ENCODE measurements at regions not wholly inside any gene's neighbourhood (a gene's known extent, or its start where the extent isn't known, plus 50 kb on each side); places are given as distances from the start of the nearest gene placed in this dataset.

DNA sequence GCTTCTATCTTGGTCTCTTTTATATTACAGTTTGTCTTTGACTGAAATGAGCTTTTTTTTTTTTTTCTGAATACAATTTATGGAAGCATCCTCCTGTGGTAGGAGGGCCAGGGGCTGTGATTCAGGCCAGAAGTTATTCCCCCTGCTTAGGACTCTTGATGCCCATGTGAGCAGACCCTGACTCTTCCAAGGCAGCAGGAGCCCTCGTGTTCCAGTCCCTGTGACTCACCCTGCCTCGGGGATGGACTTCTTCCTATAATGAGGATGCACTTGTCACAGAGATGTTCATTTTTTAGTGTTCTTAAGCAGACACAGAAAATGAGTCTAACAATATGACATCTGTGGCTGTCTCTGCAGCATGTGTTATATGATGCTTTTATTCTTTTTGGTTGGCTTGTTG lies 1293.7 kb upstream of the AUTS2 start:
- no peak for ATAC-seq (ENCODE audit: poor library complexity)
- DNase-seq, result no peak
- intact Hi-C loops (cut with DNase I), result no loop called here

- DNase-seq (no peak), ATAC-seq (ENCODE audit: poor library complexity) (no peak)
- intact Hi-C loops (cut with DNase I), result no loop called here
These were observed 1291.6 kb upstream of the AUTS2 start for GRCh38 chr7:68306692-68307107.

DNA sequence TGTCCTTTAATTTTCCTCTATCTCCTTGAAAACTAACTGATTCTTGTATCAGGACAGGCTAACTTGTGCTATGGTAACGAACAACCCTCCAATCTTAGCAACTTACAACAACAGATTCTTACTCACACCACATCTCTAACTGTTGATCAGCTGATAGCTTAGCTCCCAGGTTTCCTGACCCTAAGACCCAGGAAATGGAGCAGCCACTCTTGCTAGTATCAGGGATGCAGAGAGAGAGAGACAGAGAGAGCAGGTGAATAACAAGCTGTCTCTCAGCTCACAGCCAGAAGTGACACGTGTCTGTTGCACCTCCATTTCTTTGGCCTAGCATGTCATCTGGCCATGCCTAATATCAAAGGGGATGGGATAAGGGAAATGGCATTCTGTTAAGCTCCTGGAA lies 1289.0 kb upstream of the AUTS2 start:
- intact Hi-C loops (cut with DNase I), result no loop called here
- ATAC-seq (ENCODE audit: poor library complexity) (no peak), DNase-seq (no peak)

GRCh38 chr7:68309806-68310205 lies 1288.5 kb upstream of the AUTS2 start:
- no peak for ATAC-seq (ENCODE audit: poor library complexity)

DNA sequence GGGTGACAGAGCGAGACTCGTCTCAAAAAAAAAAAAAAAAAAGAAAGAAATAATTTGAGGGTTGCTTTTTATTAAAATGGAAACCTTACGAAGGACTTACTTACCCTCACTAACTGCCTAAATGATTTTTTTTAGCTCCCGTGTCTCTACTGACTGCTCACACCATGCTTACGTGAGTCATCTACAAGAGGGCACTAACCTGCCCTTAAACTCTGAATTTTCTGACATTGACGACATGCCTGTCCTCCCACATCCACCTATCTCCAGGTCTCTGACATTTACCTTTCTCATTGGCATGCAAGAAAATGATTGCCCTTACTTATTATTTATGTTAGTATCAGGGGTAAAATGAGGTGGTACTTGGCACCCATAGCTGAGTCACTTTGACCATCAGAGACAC lies 1286.3 kb upstream of the AUTS2 start:
- ATAC-seq (ENCODE audit: poor library complexity), result no peak
- intact Hi-C loops (cut with DNase I), result no loop called here
- no peak for DNase-seq

More at GRCh38 chr7:68309806-68310205, 1288.5 kb upstream of the AUTS2 start:
- no peak for DNase-seq
- intact Hi-C loops (cut with DNase I), result no loop called here

- DNase-seq, result no peak
- ATAC-seq (ENCODE audit: poor library complexity), result no peak
- intact Hi-C loops (cut with DNase I), result no loop called here
These were observed 1284.5 kb upstream of the AUTS2 start for GRCh38 chr7:68313806-68314205.

DNA sequence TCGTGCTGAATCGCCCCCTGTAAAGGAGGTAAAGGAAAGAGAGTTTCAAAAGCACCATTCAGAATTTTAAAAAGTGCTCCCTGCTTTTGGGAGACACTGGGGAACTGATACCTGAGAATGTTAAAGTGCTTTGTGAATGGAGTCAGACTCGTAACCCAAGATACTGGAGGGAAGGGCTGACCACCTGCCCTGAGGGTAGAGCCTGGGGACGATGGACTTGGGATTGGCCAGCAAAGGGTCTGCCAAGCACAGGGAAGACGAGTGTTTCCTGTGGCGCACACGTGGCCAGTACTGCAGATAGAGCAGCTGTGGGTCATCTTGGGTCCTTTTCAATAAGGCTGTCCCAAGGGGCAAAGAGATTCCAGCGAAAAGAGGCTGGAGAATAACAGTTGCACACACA lies 1284.1 kb upstream of the AUTS2 start:
- intact Hi-C loops (cut with DNase I), result no loop called here
- ATAC-seq (ENCODE audit: poor library complexity) (no peak), DNase-seq (no peak)

- DNase-seq, result no peak
- no peak for ATAC-seq (ENCODE audit: poor library complexity)
- intact Hi-C loops (cut with DNase I), result no loop called here
These were observed 1280.8 kb upstream of the AUTS2 start for GRCh38 chr7:68317476-68317875.

GRCh38 chr7:68319061-68319460 lies 1279.2 kb upstream of the AUTS2 start:
- ATAC-seq (ENCODE audit: poor library complexity), result no peak
- intact Hi-C loops (cut with DNase I), result no loop called here

GRCh38 chr7:68321076-68321639 lies 1277.1 kb upstream of the AUTS2 start:
- ATAC-seq (ENCODE audit: poor library complexity) (peak; percentile 96), DNase-seq (peak; percentile 48)
- intact Hi-C loops (cut with DNase I), result no loop called here

More at GRCh38 chr7:68319061-68319460, 1279.2 kb upstream of the AUTS2 start:
- DNase-seq, result no peak

GRCh38 chr7:68321776-68322496 lies 1276.3 kb upstream of the AUTS2 start:
- ATAC-seq (ENCODE audit: poor library complexity), result peak; percentile 67
- intact Hi-C loops (cut with DNase I), result no loop called here
- DNase-seq, result no peak

GRCh38 chr7:68324621-68325020 lies 1273.7 kb upstream of the AUTS2 start:
- intact Hi-C loops (cut with DNase I), result no loop called here

DNA sequence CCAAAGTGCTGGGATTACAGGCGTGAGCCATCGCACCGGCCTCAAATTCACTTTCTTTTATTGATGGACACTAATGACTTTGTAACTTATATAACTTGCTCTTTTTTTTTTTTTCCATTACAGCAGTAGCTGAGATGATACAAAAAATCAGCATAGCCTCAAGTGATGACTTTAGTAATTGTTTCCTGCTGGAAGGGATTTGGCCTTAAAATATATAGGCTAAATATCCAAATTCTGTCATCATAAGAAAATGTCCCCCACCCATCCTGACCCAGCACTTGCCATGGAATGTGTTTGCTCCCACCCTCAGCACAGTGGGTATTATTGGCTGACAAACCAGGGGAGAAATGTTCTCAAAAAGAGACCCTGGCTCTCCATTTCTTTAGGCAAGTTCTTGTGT lies 1264.1 kb upstream of the AUTS2 start:
- ATAC-seq (ENCODE audit: poor library complexity) (no peak), DNase-seq (no peak)
- intact Hi-C loops (cut with DNase I), result no loop called here

More at GRCh38 chr7:68324621-68325020, 1273.7 kb upstream of the AUTS2 start:
- ATAC-seq (ENCODE audit: poor library complexity) (no peak), DNase-seq (no peak)

GRCh38 chr7:68334636-68335272 lies 1263.5 kb upstream of the AUTS2 start:
- ATAC-seq (ENCODE audit: poor library complexity) (peak; percentile 61), DNase-seq (no peak)
- intact Hi-C loops (cut with DNase I), result no loop called here

- DNase-seq, result no peak
- intact Hi-C loops (cut with DNase I), result no loop called here
- ATAC-seq (ENCODE audit: poor library complexity), result no peak
These were observed 1261.7 kb upstream of the AUTS2 start for GRCh38 chr7:68336594-68336993.

- ATAC-seq (ENCODE audit: poor library complexity) (no peak), DNase-seq (no peak)
- intact Hi-C loops (cut with DNase I), result no loop called here
These were observed 1249.9 kb upstream of the AUTS2 start for GRCh38 chr7:68348401-68348800.

DNA sequence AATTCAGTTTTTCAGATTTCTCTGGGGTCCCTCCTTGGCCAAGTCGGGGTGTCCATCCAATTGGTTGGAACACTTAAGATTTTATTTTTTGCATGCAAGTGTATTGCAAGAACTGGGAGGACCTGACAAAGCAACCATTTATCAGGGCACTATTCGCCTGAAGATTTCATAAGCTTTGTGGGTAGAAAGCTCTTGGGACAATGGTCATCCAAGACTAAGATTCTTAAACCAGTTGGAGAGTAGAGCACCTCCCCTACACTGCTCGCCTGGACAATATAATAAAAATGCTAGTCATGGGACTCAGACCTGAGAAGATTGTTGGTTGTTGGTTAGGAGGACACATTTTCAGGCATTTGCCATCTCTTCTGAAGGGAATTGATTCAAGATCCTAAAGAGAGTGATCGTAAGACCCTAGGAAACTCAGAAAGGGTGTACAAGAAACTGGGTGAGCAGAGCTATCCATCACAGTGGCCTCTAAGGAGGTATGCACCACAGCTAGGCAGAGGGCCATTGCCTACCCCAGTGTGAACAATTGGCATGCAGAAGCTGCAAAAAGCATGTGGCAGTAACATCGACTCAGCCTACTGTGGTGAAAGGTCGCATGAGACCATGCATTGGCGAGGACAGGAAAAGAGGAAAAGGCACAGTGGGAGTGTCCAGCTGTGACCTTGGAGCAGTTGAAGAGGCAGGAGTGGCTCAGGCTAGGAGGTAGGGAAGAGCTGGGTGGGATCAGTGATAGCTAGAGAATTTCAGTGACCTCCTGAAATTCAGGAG lies 1235.3 kb upstream of the AUTS2 start:
- no peak for DNase-seq
- intact Hi-C loops (cut with DNase I), result no loop called here
- ATAC-seq (ENCODE audit: poor library complexity), result peak; percentile 34

DNA sequence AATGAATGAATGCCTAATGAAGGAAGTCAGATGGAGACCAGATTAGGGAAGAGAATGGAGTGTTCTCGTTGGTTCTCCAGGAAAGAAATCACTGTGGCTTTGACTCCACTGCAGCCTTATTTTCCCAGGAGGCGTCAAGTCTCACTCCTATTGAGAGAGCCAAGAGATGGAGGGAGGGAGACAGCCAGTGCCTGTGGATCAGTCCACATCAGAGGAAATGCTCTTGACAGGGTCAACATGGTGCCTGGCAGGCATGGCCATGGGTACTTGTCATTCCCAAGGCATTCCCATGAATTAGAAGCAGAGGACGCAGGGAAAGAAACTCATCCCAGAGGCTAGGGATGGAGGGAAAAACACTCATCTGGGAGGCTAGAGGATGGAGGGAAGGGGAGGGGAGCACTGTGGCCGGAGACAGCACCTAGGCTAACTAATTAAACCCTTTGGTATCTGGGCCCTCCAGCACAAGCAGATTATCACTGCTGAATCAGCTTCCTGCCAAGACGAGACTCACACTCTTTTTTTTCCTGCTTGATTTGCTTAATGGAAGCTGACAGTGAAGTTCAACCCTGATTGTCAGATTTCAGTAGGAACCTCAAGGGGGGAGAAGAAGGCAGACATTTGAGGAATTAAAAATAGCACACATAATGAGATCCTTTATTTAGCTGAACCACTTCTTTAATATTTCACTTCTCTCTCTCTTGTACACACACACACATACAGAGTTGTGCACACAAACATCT lies 1233.2 kb upstream of the AUTS2 start:
- ATAC-seq (ENCODE audit: poor library complexity), result no peak
- DNase-seq, result no peak
- intact Hi-C loops (cut with DNase I), result no loop called here

GRCh38 chr7:68371985-68372384 lies 1226.3 kb upstream of the AUTS2 start:
- intact Hi-C loops (cut with DNase I), result no loop called here
- DNase-seq, result no peak
- ATAC-seq (ENCODE audit: poor library complexity), result no peak

All from Right ventricle myocardium superior (tissue), 1 donor.